ENCODE measurements at regions not wholly inside any gene's neighbourhood (a gene's known extent, or its start where the extent isn't known, plus 50 kb on each side); places are given as distances from the start of the nearest gene placed in this dataset.

DNA sequence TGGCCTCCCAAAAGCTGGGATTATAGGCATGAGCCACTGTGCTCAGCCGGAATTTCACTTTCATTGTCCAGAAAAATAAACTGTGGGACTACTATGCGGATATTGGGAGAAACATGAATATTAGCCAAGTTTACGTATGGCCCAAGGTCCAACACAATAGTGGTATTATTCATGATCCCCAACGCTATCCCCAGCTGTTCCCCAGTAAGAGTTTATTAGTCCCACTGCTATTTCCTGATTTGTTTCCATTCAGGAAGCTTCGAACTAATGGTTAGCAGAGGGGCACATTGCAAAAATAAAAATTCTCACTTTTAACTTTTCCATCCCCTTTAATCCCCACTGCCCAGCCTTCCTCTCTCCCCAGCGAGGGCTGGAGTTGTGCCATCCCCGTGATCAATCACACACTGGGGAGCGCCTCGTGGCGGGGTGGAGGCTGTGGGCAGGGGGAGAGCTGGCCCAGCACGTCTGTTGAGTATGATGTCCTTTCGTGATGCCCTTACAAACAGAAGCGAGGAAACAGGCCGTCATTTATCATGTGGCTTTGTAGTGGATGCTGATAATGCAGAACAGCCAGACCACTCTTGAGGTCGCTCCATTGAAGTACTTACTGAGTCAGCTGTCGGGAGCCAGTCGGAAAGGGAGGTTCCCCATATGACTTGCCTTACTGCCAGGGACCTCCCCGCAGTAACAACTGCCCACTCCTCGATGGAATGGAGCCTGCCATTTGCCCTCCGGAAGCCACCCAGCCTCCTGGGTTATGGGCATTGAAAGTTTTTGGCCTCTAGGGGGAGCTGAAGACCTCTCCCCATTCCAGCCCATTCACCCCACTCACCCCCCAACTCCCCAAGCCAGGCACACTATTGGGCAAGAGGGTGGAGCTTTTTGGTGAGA is 117.0 kb downstream of the KDR start:
- Histone ChIP-seq H3K27me3 (ENCODE audit: control insufficient read depth, insufficient read depth, low read length) (no peaks in the 10 kb centered on the region), H3K4me1 (ENCODE audit: control insufficient read depth, insufficient read depth, low read length) (no peaks in the 10 kb centered on the region), H3K27ac (ENCODE audit: low read length) (no peak overlapping the region), H3K36me3 (ENCODE audit: control insufficient read depth, insufficient read depth, low read length) (no peaks in the 10 kb centered on the region), H3K9me3 (ENCODE audit: control insufficient read depth, insufficient read depth, low read depth, low read length) (no peaks in the 10 kb centered on the region), H3K4me3 (ENCODE audit: low read depth in 2 of 2, low read length in 2 of 2) (no peak overlapping the region)
- intact Hi-C loops (cut with micrococcal nuclease; ENCODE audit: unreplicated experiment) (no loop called here), in situ Hi-C loops (cut with HindIII; ENCODE audit: low pct_unique_long_range_greater_than_20kb, low sequenced_read_pairs) (no loop called here)
- DNase-seq (ENCODE audit: low read depth, low spot score) (no peak), ATAC-seq (no peak)
- POLR2A ChIA-PET = no interaction called here
- CTCF ChIA-PET = no interaction called here
- BruUV-seq (replicated peaks) = no TSS peak
- TF ChIP-seq TCF7L2 (IDR thresholded peaks at IDR 0.05; ENCODE audit: low read depth, low read length) (no peak), SIN3A (IDR thresholded peaks at IDR 0.05; ENCODE audit: borderline replicate concordance, insufficient read depth, low read depth, low read length) (no peak), POLR2AphosphoS5 (IDR thresholded peaks at IDR 0.05; ENCODE audit: low read depth, low read length) (no peak)
- TF ChIP-seq, protein P1, sequence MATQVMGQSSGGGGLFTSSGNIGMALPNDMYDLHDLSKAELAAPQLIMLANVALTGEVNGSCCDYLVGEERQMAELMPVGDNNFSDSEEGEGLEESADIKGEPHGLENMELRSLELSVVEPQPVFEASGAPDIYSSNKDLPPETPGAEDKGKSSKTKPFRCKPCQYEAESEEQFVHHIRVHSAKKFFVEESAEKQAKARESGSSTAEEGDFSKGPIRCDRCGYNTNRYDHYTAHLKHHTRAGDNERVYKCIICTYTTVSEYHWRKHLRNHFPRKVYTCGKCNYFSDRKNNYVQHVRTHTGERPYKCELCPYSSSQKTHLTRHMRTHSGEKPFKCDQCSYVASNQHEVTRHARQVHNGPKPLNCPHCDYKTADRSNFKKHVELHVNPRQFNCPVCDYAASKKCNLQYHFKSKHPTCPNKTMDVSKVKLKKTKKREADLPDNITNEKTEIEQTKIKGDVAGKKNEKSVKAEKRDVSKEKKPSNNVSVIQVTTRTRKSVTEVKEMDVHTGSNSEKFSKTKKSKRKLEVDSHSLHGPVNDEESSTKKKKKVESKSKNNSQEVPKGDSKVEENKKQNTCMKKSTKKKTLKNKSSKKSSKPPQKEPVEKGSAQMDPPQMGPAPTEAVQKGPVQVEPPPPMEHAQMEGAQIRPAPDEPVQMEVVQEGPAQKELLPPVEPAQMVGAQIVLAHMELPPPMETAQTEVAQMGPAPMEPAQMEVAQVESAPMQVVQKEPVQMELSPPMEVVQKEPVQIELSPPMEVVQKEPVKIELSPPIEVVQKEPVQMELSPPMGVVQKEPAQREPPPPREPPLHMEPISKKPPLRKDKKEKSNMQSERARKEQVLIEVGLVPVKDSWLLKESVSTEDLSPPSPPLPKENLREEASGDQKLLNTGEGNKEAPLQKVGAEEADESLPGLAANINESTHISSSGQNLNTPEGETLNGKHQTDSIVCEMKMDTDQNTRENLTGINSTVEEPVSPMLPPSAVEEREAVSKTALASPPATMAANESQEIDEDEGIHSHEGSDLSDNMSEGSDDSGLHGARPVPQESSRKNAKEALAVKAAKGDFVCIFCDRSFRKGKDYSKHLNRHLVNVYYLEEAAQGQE (IDR thresholded peaks at IDR 0.05; ENCODE audit: insufficient read depth in 1 of 2, low read depth in 2 of 2, low read length in 1 of 2) = no peak
- TF ChIP-seq, protein P2, sequence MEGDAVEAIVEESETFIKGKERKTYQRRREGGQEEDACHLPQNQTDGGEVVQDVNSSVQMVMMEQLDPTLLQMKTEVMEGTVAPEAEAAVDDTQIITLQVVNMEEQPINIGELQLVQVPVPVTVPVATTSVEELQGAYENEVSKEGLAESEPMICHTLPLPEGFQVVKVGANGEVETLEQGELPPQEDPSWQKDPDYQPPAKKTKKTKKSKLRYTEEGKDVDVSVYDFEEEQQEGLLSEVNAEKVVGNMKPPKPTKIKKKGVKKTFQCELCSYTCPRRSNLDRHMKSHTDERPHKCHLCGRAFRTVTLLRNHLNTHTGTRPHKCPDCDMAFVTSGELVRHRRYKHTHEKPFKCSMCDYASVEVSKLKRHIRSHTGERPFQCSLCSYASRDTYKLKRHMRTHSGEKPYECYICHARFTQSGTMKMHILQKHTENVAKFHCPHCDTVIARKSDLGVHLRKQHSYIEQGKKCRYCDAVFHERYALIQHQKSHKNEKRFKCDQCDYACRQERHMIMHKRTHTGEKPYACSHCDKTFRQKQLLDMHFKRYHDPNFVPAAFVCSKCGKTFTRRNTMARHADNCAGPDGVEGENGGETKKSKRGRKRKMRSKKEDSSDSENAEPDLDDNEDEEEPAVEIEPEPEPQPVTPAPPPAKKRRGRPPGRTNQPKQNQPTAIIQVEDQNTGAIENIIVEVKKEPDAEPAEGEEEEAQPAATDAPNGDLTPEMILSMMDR (IDR thresholded peaks at IDR 0.05) = peak; percentile 26

DNA sequence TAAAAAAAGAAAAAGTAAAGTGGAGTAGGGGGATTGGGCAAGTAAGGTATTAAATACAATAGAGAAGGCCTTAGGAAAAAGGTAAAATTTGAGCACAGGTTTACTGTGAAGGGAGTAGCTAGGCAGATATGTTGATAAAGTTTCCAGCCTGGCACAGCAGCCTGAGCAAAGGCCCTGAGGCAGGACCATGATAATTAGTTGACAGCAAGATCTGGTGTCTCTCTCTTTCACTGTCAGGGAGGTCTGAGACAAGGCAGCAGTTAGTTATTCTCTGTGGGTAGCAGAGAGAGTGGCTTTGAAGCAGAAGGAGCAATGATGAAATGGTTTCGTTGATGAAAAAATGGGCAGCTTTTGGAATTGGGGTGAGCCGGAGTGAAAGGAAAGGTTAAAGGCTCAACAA is 119.5 kb downstream of the KDR start:
- Histone ChIP-seq H3K4me1 (ENCODE audit: control insufficient read depth, insufficient read depth, low read length) (no peaks in the 10 kb centered on the region), H3K27ac (ENCODE audit: low read length) (no peak overlapping the region), H3K9me3 (ENCODE audit: control insufficient read depth, insufficient read depth, low read depth, low read length) (no peaks in the 10 kb centered on the region), H3K27me3 (ENCODE audit: control insufficient read depth, insufficient read depth, low read length) (no peaks in the 10 kb centered on the region), H3K4me3 (ENCODE audit: low read depth in 2 of 2, low read length in 2 of 2) (no peak overlapping the region), H3K36me3 (ENCODE audit: control insufficient read depth, insufficient read depth, low read length) (no peaks in the 10 kb centered on the region)
- TF ChIP-seq TCF7L2 (IDR thresholded peaks at IDR 0.05; ENCODE audit: low read depth, low read length) = no peak
- intact Hi-C loops (cut with micrococcal nuclease; ENCODE audit: unreplicated experiment) = no loop called here
- in situ Hi-C loops (cut with HindIII; ENCODE audit: low pct_unique_long_range_greater_than_20kb, low sequenced_read_pairs) = no loop called here
- no TSS peak for BruUV-seq (replicated peaks)
- ChIA-PET CTCF (no interaction called here), POLR2A (no interaction called here)
- no peak for ATAC-seq
- DNase-seq (ENCODE audit: low read depth, low spot score) = no peak

DNA sequence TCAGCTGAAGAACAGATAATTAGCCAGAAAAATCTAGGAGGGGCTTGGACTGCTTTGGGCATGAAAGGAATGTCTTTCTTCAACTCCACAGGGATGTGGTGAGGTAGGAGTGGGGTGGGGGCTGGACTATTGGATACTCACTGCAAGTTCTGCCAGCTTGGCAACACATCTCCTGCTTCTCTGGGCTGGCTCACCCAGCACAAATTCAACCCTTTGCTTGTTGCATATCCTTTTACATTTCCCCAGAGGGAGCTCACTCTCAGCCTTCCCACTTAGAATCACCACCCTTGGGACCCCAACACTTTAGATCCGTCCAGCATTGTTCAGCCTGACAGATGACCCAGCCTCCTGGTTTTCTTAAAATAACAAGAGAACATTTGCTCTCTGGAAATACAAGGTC is 120.6 kb downstream of the KDR start:
- POLR2A ChIA-PET = no interaction called here
- no peaks in the 10 kb centered on the region for H3K36me3 ChIP-seq (ENCODE audit: control insufficient read depth, insufficient read depth, low read length)
- CTCF ChIA-PET = no interaction called here
- no peaks in the 10 kb centered on the region for H3K9me3 ChIP-seq (ENCODE audit: control insufficient read depth, insufficient read depth, low read depth, low read length)
- intact Hi-C loops (cut with micrococcal nuclease; ENCODE audit: unreplicated experiment) (no loop called here), in situ Hi-C loops (cut with HindIII; ENCODE audit: low pct_unique_long_range_greater_than_20kb, low sequenced_read_pairs) (no loop called here)
- no peak for DNase-seq (ENCODE audit: low read depth, low spot score)
- ATAC-seq = no peak
- H3K27ac ChIP-seq (ENCODE audit: low read length) = no peak overlapping the region
- H3K4me3 ChIP-seq (ENCODE audit: low read depth in 2 of 2, low read length in 2 of 2) = no peak overlapping the region
- TF ChIP-seq POLR2AphosphoS5 (IDR thresholded peaks at IDR 0.05; ENCODE audit: low read depth, low read length) (no peak), TCF7L2 (IDR thresholded peaks at IDR 0.05; ENCODE audit: low read depth, low read length) (no peak), SIN3A (IDR thresholded peaks at IDR 0.05; ENCODE audit: borderline replicate concordance, insufficient read depth, low read depth, low read length) (no peak)
- TF ChIP-seq, protein P2 (IDR thresholded peaks at IDR 0.05) = no peak
- TF ChIP-seq, protein P1 (IDR thresholded peaks at IDR 0.05; ENCODE audit: insufficient read depth in 1 of 2, low read depth in 2 of 2, low read length in 1 of 2) = no peak
- H3K4me1 ChIP-seq (ENCODE audit: control insufficient read depth, insufficient read depth, low read length) = no peaks in the 10 kb centered on the region
- BruUV-seq (replicated peaks) = no TSS peak
- no peaks in the 10 kb centered on the region for H3K27me3 ChIP-seq (ENCODE audit: control insufficient read depth, insufficient read depth, low read length)

Data from Panc1 (cell line).